Right atrium auricular region (tissue), 2 donors: ENCODE measurements at regions not wholly inside any gene's neighbourhood (a gene's known extent, or its start where the extent isn't known, plus 50 kb on each side); places are given as distances from the start of the nearest gene placed in this dataset.
A peak's percentile ranks its signal among the peaks of the same experiment; 100 is the strongest.

Source experiments
- DNase-seq: peaks from one replicate; pipeline ENCODE4 v3.0.0-alpha.2; 2019; ENCODE audit warnings: low spot score
- H3K27ac ChIP-seq, 2 donors: fragments of 200-600 bp; sonication (generic); 1 replicate in 1 of 2; 2 replicates in 1 of 2; pipeline ENCODE4 v1.5.1; 2016 to 2019
- H3K27me3 ChIP-seq, 2 donors: fragments of 200-600 bp; sonication (generic); one replicate each; pipeline versions ENCODE4 v1.5.1 to v1.6.0; 2017 to 2019
- H3K36me3 ChIP-seq: fragments of 200-600 bp; sonication (generic); one replicate; pipeline ENCODE4 v1.5.1; 2016
- H3K4me1 ChIP-seq, 2 donors: fragments of 200-600 bp; sonication (generic); one replicate each; pipeline versions ENCODE4 v1.5.1 to v1.6.0; 2017 to 2019
- H3K4me3 ChIP-seq, 2 donors: fragments of 200-600 bp; sonication (generic); 1 replicate in 1 of 2; 2 replicates in 1 of 2; pipeline ENCODE4 v1.5.1; 2017 to 2019; ENCODE audit warnings: mild to moderate bottlenecking in 1 of 2, moderate library complexity in 1 of 2
- H3K9me3 ChIP-seq, 2 donors: fragments of 200-600 bp; sonication (generic); one replicate each; pipeline ENCODE4 v1.5.1; 2019
- TF ChIP-seq, protein P1 (sequence below), 2 donors: fragments of 200-600 bp; sonication (generic); IDR thresholded peaks; one replicate each; pipeline ENCODE4 v1.5.1; 2019; ENCODE audit warnings: antibody characterized with exemption in 2 of 2

DNA sequence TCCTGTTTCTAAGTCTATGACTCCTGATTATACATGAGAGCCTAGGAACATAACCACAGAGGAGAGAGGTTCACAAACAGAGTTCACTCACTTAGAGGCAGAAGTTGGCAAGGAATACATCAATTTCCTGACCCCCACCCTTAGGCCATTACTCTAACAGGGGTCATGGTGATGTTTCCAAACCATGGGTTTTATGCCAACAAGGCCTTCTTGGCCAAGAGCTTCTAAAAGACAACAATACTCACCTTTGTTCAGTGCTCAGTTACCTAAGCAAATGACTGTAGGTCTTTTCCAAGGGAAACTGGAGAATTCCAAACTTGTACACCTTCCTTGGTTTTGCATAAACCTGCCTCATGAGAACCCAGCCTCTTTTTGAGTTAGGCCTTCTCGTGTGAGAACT, 52.6 kb downstream of the ERICH4 start:
- no peaks in the 10 kb centered on the region for H3K27me3 ChIP-seq
- no peaks in the 10 kb centered on the region for H3K9me3 ChIP-seq
- H3K27ac ChIP-seq: no peak overlapping the region
- no peaks in the 10 kb centered on the region for H3K36me3 ChIP-seq
- peaks cover 0 to 5% of the 10 kb centered on the region in 2 donors for H3K4me1 ChIP-seq
- H3K4me3 ChIP-seq: no peak overlapping the region
- TF ChIP-seq, protein P1, sequence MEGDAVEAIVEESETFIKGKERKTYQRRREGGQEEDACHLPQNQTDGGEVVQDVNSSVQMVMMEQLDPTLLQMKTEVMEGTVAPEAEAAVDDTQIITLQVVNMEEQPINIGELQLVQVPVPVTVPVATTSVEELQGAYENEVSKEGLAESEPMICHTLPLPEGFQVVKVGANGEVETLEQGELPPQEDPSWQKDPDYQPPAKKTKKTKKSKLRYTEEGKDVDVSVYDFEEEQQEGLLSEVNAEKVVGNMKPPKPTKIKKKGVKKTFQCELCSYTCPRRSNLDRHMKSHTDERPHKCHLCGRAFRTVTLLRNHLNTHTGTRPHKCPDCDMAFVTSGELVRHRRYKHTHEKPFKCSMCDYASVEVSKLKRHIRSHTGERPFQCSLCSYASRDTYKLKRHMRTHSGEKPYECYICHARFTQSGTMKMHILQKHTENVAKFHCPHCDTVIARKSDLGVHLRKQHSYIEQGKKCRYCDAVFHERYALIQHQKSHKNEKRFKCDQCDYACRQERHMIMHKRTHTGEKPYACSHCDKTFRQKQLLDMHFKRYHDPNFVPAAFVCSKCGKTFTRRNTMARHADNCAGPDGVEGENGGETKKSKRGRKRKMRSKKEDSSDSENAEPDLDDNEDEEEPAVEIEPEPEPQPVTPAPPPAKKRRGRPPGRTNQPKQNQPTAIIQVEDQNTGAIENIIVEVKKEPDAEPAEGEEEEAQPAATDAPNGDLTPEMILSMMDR (IDR thresholded peaks at IDR 0.05): no peak
- DNase-seq: no peak

DNA sequence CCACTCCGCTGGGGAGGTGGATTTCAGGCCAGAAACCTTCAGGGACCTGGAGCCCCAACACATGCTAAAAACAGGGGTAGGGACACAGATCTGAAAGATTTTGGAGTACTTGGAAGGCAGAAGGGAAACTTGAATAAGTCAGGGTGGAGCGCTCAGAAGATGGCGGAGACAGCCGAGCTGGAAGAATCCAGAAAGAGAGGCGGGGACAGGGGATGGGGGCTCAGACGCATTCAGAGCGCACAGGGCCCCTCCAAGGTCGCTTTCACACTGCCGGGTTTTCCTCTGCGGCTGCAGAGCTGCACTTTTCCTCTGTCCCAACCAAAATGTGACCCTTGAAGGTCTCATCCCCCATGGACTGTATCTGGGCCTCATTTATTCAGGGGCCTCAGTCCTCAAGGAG, 56.9 kb downstream of the ERICH4 start:
- TF ChIP-seq, protein P1 (IDR thresholded peaks at IDR 0.05): no peak
- Histone ChIP-seq H3K9me3 (no peaks in the 10 kb centered on the region), H3K4me1 (peaks cover 0 to 8% of the 10 kb centered on the region in 2 donors), H3K36me3 (no peaks in the 10 kb centered on the region), H3K27ac (peak overlapping the region; percentile 67 to 73), H3K27me3 (no peaks in the 10 kb centered on the region), H3K4me3 (peak overlapping the region; percentile 34 to 41)
- DNase-seq: no peak

DNA sequence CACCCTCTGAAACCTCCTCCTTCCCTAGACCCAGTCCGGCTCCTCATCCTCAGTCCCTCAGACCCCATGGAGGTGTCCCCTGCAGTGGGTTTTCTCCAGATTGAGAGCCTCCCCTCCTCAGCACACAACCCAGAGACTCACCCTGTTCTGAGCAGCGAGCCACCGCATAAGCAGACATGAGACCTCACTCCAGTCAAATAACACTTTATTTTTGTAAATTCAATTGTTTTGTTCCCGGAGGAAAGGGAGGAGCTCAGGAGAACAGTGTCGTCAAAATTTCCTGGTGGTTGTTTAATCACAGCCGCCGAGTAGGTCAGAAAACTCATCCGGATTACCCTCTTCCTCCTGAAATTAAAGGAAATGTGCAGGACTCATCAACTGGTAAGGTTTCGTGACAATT, 57.5 kb downstream of the ERICH4 start:
- no peak for DNase-seq
- Histone ChIP-seq H3K27ac (peak overlapping the region; percentile 67 to 73), H3K36me3 (no peaks in the 10 kb centered on the region), H3K27me3 (no peaks in the 10 kb centered on the region), H3K9me3 (no peaks in the 10 kb centered on the region), H3K4me3 (peak overlapping the region; percentile 34 to 41), H3K4me1 (peaks cover 0 to 8% of the 10 kb centered on the region in 2 donors)
- TF ChIP-seq, protein P1 (IDR thresholded peaks at IDR 0.05): no peak

DNA sequence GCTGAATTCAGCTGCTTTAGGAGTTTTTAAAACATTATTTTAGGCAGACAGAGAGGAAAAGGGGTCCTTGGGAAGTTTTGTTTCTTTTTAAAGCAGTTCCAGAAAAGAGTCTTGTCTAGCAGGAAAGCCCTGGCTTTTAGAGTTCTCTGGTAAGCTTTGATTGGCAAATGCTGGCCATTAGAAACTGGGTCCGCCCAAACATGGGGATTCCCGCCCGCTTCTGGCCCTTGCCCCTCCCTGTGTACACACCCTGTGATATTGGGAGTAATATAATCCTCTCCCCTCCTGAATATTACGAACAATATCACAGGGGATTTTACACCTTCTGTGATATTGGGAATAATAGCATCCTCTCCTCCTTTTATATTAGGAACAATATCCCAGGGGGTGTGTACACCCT, 58.9 kb downstream of the ERICH4 start:
- Histone ChIP-seq H3K4me3 (no peak overlapping the region), H3K27ac (peak overlapping the region in 1 of 2 donors; percentile 43), H3K36me3 (no peaks in the 10 kb centered on the region), H3K9me3 (no peaks in the 10 kb centered on the region), H3K27me3 (no peaks in the 10 kb centered on the region), H3K4me1 (peaks cover 0 to 8% of the 10 kb centered on the region in 2 donors)
- TF ChIP-seq, protein P1 (IDR thresholded peaks at IDR 0.05): no peak
- no peak for DNase-seq

DNA sequence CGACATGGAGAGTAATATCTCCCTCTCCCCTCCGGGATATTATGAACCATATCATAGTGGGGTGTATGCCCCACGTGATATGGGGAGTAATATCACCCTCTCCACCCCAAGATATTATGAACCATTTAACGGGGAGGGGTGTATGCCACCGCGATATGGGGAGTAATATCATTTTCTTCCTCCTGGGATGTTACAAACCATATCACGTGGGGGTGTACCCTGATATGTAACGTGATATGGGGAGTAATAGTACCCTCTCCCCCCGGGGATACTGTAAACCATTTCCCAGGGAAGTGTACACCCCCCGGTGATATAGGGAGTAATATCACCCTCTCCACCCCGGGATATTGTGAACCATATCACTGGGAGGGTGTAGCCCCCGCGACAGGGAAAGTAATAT, 62.1 kb downstream of the ERICH4 start:
- H3K27me3 ChIP-seq: no peaks in the 10 kb centered on the region
- peaks cover 0 to 3% of the 10 kb centered on the region in 2 donors for H3K4me1 ChIP-seq

DNA sequence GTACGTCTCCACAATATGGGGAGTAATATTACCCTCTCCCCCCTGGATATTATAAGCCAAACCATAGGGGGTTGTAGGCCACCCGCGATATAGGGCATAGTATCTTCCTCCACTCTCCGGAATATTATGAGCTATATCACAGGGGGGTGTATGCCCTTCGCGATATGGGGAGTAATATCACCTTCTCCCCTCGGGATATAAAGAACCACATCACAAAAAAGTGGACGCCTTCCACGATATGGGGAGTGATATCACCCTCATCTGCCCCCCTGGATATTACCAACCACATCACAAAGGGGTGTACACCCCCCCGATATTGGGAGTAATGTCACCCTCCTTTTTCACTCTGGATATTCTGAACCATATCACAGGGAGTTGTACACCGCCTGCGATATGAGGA, 65.5 kb upstream of the CEACAM21 start:
- TF ChIP-seq, protein P1 (IDR thresholded peaks at IDR 0.05): no peak
- H3K4me3 ChIP-seq: no peak overlapping the region
- H3K9me3 ChIP-seq: no peaks in the 10 kb centered on the region
- no peaks in the 10 kb centered on the region for H3K36me3 ChIP-seq
- H3K27me3 ChIP-seq: no peaks in the 10 kb centered on the region
- H3K4me1 ChIP-seq: no peaks in the 10 kb centered on the region
- no peak overlapping the region for H3K27ac ChIP-seq
- no peak for DNase-seq

More for the DNA sequence above, 62.1 kb downstream of the ERICH4 start:
- TF ChIP-seq, protein P1 (IDR thresholded peaks at IDR 0.05): no peak
- H3K4me3 ChIP-seq: no peak overlapping the region
- H3K36me3 ChIP-seq: no peaks in the 10 kb centered on the region
- no peak overlapping the region for H3K27ac ChIP-seq
- no peak for DNase-seq
- H3K9me3 ChIP-seq: no peaks in the 10 kb centered on the region
